NCI-H1417 (cell line): ENCODE measurements at regions not wholly inside any gene's neighbourhood (a gene's known extent, or its start where the extent isn't known, plus 50 kb on each side); places are given as distances from the start of the nearest gene placed in this dataset.
"Not testable (repeated sequence)": the region's sequence is repeated elsewhere in the genome, so short reads cannot be mapped to it uniquely, and the experiment has no call there.

Source experiments
- DNase-seq, 3 experiments: peaks; one replicate each; lab custom pipeline; 2025; lab: John Stamatoyannopoulos, UW

- DNase-seq = no peak
Measured at GRCh38 chr20:1752045-1752444, 94.5 kb upstream of the SIRPG start.

- DNase-seq = no peak
Measured at GRCh38 chr20:1748777-1749176, 91.2 kb upstream of the SIRPG start.

- DNase-seq = no peak
Measured at GRCh38 chr20:1747953-1748577, 90.5 kb upstream of the SIRPG start.

GRCh38 chr20:1742049-1742434 lies 84.5 kb upstream of the SIRPG start:
- DNase-seq = not testable (repeated sequence)

- no peak for DNase-seq
Measured at GRCh38 chr20:1741309-1742048, 83.9 kb upstream of the SIRPG start.

- no peak for DNase-seq
Measured at GRCh38 chr20:1737134-1737533, 79.6 kb upstream of the SIRPG start.

GRCh38 chr20:1735417-1736089 lies 78.0 kb upstream of the SIRPG start:
- DNase-seq = no peak

- DNase-seq = peak in 1 of 3 experiments; percentile 34
Measured at GRCh38 chr20:1734269-1734858, 76.8 kb upstream of the SIRPG start.

- DNase-seq = not testable (repeated sequence)
Measured at GRCh38 chr20:1731828-1732375, 74.3 kb upstream of the SIRPG start.

- not testable (repeated sequence) for DNase-seq
Measured at GRCh38 chr20:1730981-1731711, 73.6 kb upstream of the SIRPG start.

GRCh38 chr20:1727303-1727702 lies 69.7 kb upstream of the SIRPG start:
- not testable (repeated sequence) for DNase-seq

- DNase-seq = no peak
Measured at GRCh38 chr20:1724901-1725300, 67.3 kb upstream of the SIRPG start.

GRCh38 chr20:1722513-1723050 lies 65.0 kb upstream of the SIRPG start:
- DNase-seq = no peak

- DNase-seq = no peak
Measured at GRCh38 chr20:1721687-1722512, 64.3 kb upstream of the SIRPG start.

- DNase-seq = no peak
Measured at GRCh38 chr20:1720845-1721475, 63.4 kb upstream of the SIRPG start.

GRCh38 chr20:1720226-1720625 lies 62.6 kb upstream of the SIRPG start:
- DNase-seq = no peak

GRCh38 chr20:1718604-1719384 lies 61.2 kb upstream of the SIRPG start:
- DNase-seq = no peak

- no peak for DNase-seq
Measured at GRCh38 chr20:1712634-1713624, 55.4 kb upstream of the SIRPG start.
